T47D (cell line): ENCODE measurements at regions not wholly inside any gene's neighbourhood (a gene's known extent, or its start where the extent isn't known, plus 50 kb on each side); places are given as distances from the start of the nearest gene placed in this dataset.

Experiments used
- DNase-seq, 2 experiments: peaks; one replicate each; pipeline versions ENCODE4 v3.0.0 to v3.0.0-alpha.2; 2011 to 2012; ENCODE audit warnings: low read depth in 1 of 2, low spot score in 1 of 2
- JUND ChIP-seq: IDR thresholded peaks from 2 replicates; pipeline ENCODE4 v1.6.1; 2012; ENCODE audit warnings: low read depth
- in situ Hi-C: cut with HindIII; loops from 2 replicates; pipeline ENCODE4 v1.10.0; 2016; ENCODE audit warnings: low sequenced_read_pairs, low pct_unique_long_range_greater_than_20kb

DNA sequence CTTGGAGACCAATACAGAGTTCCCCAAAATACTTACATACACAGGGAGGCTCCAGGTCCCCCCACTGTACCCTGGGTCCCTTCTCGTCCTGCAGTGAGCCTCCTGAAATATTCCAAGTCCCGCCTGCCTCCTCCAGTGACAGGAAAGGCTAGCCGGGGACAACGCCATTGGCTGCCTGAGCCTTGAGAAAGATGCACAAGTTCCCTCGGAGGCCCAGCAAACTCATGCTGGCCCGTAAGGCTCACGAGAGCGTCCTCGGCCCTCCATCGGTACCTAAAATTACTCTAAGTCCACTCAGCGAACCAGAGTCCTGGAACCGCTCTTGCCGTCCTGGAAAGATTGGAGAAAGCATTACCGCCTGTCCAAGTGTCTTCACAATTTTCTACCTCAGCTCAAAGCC lies 228.6 kb downstream of the ADAM29 start:
- in situ Hi-C loops, result no loop called here
- no peak for TF ChIP-seq JUND
- DNase-seq, result no peak

DNA sequence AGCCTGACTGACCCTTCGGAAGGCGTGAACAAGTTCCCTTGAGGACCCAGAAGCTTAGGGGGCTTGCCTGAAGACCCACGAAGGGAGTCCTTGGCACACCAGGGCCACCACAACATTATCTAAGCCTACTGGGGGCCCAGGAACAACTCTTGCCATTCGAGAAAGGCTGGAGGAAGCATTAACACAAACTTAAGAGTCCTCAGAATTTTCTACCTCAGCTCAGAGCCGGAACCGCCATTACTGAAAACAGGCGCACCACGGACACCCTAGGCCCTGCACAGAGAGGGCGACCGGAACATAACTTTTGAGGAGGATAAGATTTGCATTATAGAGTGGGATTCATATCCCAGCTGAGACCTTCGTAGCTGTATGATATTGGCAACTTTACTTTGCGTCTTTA lies 229.1 kb downstream of the ADAM29 start:
- in situ Hi-C loops, result no loop called here
- no peak for TF ChIP-seq JUND
- no peak for DNase-seq

DNA sequence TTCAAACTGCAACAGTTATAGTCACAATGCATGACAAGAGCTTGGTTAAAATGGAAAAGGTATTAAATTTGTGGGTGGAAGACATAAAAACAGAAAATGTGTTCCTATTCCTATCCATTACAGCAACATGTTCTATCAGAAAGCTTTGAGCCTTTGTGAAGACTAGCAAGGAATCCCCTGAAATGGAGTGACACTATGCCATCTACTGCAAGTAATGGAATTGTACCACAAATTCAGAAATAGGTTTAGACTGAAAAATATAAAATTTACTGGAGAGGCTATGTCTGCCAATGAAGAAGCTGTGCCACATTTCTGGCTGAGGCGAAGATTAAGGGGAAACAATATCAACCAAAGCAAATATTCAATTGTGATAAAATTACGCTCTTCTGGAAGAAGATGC lies 247.9 kb downstream of the ADAM29 start:
- DNase-seq, result peak in 1 of 2 experiments; percentile 2
- in situ Hi-C loops, result no loop called here
- no peak for TF ChIP-seq JUND

DNA sequence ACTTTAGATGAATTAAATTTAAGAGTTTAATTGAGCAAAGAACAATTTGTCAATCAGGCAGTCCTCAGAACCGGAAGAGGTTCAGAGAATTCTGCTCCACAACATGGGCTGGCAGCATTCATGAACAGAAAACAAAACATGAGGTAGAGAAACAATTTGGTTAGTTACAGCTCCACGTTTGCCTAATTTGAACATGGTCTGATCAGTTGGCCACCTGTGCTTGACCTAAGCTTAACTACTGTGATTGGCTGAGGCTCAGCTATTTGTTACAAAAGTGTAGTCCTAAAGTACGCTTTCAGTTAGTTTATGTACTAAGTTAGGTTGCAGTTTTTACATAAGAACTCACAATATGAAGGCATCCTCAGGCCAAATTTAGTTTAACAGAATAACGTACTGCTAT lies 258.6 kb downstream of the ADAM29 start:
- TF ChIP-seq JUND, result no peak
- in situ Hi-C loops, result no loop called here
- DNase-seq, result no peak

DNA sequence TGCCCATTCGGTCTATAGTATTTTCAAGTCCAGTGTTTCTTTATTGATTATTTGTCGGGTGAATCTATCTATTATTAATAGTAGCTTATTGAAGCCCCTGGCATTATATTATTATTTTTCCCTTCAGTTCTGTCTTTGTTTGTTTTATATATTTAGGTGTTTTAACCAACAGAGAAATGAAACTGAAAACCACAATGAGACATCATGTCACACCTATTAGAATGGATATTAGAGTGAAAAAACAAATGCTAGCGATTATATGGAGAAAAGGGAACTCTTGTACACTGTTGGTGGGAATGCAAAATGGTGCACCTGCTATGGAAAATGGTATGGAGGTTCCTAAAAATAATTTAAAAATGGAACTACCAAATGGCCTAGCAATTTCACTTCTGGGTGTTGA lies 272.5 kb downstream of the ADAM29 start:
- TF ChIP-seq JUND, result no peak
- no peak for DNase-seq
- in situ Hi-C loops, result no loop called here

DNA sequence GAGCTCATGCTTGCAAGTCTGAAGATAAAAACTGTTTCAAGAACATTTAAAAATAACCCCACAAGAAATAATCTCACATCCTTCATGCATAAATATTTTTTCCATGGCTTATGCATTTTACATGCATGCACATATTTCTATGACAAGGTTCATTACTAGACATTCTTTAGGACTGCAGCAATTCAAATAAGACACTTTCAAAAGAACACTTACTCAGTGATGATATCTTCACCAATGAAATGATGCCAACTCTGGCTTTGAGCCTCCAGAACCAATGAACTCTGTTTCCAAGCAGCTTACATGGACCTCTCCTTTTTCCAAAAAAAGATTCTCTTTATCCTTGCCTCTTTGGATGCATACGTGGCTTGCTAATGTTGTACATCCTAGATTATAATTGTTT lies 279.9 kb downstream of the ADAM29 start:
- in situ Hi-C loops, result no loop called here
- peak in 1 of 2 experiments; percentile 24 for DNase-seq
- TF ChIP-seq JUND, result no peak

DNA sequence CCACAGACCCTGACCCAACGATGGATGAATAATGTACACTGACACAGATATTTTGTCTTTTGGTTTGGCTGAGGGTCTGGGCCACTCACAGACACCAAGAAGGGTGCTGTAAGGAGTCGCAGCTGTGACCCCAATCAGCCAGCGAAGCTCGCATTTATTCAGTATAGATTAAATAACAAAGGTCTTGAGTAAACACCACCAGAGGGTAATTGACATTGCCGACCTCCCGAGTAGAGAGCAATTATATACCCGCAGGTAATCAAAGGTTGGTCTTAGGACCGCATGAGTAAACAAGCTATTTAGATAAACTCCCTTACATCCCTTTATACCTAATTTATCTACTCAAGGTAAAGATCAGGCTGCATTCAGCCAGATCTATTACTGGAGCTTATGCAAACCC lies 297.1 kb downstream of the ADAM29 start:
- no peak for DNase-seq
- in situ Hi-C loops, result no loop called here
- no peak for TF ChIP-seq JUND

DNA sequence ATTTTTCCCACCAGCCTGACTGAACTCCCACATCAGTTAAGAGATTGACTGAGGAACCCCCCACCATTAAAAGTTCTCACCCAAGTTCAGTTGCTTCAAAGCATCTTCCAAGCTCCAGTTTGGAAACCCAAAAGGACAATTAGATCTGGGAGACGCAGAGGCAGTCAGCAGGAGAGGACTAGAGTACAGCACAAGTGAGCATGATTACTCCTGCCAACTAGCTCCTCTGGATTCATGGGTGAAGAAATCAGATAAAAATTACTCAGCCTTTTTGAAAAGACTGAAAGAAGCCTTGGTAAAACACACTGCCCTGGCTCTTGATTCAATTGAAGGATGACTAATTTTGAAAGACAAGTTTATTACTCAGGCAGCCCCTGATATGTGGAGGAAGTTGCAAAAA lies 297.5 kb downstream of the ADAM29 start:
- TF ChIP-seq JUND, result no peak
- DNase-seq, result no peak
- in situ Hi-C loops, result no loop called here

DNA sequence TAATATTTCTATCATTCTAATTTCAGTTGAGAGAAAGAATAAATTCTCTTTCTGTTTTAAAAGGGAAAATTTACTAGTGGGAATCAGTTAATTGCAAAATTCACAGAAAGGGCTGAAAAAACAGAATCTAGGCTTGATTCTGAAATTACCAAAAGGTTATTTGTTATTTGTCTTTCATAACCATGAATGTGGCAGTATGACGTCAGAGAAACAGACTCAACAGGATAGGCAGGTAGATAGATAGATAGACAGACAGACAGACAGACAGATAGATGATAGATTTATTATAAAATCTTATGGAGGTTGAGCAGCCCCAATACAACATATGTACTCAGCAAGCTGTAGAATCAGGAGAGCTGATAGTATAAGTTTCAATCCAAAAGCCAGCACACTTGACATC lies 311.0 kb downstream of the ADAM29 start:
- no peak for DNase-seq
- in situ Hi-C loops, result no loop called here
- no peak for TF ChIP-seq JUND

DNA sequence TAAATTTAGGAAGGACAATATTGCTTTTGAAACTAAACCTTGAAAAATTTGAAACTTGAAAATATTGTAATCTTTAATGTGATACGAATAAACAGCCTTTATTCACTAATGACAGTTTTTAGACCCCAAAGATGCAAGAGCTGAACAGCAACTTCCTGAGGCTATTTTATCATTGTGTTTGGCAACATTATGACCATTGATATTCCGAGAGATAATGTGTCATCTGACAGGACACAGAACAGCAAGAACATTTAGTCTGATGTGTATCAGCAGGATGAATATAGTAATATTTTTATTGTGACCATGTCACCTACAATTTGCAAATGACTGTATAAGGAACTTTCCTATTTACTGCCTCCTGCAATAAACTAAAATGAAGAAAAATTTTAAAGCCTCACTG lies 316.0 kb downstream of the ADAM29 start:
- no peak for TF ChIP-seq JUND
- in situ Hi-C loops, result no loop called here
- no peak for DNase-seq

DNA sequence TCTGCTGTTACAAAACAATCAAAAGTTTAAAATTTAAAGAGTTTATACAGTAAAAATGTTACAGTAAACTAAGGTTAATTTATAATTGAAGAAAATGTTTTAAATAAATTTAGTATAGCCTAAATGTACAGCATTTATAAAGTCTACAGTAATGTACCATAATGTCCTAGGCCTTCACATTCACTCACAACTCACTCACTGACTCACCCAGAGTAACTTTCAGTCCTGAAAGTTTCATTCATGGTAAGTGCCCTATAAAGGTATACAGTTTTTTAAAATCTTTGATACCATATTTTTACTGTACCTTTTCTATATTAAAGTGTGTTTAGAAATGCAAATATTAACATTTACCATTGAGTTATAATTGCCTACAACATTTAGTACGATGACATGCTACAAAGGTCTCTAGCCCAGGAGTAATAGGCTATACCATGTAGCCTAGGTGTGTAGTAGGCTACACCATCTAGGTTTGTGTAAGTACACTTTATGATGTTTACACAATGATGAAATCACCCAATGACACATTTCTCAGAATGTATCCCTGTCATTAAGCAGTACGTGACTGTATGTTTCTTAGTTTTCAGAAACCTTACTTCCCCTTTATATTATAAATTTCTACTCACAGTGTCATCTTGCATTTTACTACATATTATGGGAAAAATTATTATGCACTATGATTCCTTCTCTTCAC lies 320.8 kb downstream of the ADAM29 start:
- peak; percentile 50; the same call in 1 of the 2 replicates for TF ChIP-seq JUND
- in situ Hi-C loops, result no loop called here
- DNase-seq, result peak in 1 of 2 experiments; percentile 58

DNA sequence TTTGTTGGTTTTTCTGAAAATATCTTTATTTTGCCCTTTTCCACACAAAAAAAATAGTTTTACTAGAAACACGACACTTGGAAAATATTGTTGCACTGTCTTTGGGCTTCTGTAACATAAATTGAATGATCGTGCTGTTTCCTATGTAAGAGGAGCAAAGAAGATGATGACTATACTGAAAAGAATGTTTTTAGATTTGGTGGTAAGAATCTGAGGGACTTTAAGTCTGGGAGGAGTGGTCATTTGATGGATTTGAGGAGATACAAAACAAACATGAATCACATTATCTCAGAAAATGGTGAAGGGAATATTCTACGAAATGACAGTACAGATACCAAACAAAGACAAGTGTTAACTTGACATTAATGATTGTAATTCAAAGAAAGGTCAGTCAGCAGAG lies 328.8 kb downstream of the ADAM29 start:
- no peak for TF ChIP-seq JUND
- in situ Hi-C loops, result no loop called here
- no peak for DNase-seq

DNA sequence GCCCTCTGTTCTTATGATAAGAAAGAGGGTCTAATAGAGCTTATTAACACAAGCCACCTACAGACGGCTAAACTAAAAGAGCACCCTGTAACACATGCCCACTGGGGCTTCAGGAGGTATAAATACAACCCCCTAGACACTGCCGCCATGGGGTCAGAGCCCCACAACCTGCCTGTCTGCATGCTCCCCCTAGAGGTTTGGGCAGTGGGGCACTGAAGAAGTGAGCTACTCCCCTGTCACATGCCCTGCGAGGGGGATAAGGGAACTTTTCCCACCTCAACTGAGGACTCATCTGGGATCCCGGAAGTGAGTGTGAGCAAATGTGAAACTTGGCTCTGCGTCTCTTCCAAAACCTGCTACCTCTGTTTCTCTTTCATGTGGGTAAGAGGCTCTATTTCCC lies 334.5 kb downstream of the ADAM29 start:
- in situ Hi-C loops, result no loop called here

DNA sequence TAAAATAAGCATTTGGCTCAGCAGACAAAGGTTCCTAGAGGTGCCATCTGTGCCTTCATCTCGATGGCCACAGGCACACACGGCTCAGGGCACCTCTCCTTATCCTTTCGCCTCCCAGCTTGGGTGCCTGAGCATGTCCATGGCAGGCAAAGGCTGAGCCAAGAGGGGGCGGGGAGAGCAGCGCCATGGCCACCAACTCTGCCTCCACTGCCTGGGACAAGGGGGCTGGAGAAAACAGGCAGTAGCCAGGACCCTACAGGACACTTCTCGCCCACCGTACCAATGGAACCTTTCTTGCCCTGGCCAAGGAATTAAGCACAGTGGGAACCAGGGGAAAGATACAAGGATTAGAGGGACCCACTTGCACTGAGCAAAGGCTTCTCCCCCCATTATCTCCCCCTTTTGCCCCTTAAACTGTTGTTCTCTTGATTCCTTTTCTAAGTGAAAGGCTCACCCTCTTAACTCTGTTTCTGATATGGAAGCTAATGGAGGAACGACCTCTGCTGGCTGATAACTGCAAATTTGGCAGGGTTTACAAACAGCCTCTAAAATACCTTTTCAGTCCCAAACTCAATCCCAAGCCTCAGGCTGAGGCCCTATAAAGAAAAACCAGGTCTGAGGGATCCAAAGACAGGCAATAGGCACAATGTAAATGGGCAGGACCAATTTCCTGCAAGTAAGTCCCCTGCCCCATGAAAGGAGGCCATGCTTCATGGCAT lies 335.2 kb downstream of the ADAM29 start:
- TF ChIP-seq JUND, result no peak
- DNase-seq, result peak in 1 of 2 experiments; percentile 38
- in situ Hi-C loops, result no loop called here

More for the DNA sequence above, 334.5 kb downstream of the ADAM29 start:
- no peak for TF ChIP-seq JUND
- no peak for DNase-seq
